Iris pigment epithelial cell (primary cell): ENCODE measurements at regions not wholly inside any gene's neighbourhood (a gene's known extent, or its start where the extent isn't known, plus 50 kb on each side); places are given as distances from the start of the nearest gene placed in this dataset.

ENCODE experiments used
- DNase-seq: peaks from one replicate; pipeline ENCODE4 v3.0.0-alpha.2; 2011; ENCODE audit warnings: low read depth

DNA sequence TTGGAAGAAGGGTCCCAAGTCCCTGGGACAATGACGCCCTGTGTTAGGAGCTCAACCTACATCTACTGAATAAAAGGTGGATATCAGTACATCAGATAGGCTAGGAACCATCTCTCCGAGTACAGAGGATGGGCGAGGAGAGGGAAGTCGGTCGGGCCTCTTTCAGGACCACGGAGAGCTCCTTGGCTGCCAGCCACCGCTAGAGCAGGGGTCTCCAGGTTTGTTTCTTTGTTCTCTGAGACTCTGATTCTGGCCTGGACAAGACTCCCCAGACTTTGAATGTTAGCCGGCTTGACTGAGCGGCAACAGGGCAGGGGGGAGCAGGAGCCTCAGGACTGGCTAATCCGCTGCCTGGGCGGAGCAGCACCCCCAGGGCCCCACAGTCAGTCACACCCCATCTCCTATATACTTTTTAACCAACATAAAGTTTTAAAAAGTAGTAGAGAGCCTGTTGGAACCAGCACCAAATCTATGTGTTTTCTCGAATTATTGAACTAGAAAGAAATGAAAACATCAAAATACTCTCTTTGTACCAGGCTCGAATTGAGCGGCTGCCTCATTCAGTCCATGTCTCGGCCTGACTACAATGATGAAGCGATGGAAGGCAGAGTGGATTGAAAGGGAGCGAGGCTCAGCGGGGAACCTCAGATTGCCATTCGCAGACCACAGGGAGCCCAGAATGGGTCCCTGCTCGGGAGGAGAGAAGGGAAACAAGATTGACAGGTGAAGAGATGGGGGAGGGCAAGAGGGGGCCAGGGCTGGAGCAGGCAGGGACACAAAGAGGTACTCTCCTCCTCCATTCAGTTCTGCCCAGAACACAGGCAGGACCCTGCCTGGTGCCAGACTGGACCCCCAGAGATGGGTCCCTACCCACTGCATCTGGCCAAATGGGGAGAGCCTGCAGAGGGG lies 131.6 kb downstream of the TPRA1 start:
- DNase-seq = no peak

DNA sequence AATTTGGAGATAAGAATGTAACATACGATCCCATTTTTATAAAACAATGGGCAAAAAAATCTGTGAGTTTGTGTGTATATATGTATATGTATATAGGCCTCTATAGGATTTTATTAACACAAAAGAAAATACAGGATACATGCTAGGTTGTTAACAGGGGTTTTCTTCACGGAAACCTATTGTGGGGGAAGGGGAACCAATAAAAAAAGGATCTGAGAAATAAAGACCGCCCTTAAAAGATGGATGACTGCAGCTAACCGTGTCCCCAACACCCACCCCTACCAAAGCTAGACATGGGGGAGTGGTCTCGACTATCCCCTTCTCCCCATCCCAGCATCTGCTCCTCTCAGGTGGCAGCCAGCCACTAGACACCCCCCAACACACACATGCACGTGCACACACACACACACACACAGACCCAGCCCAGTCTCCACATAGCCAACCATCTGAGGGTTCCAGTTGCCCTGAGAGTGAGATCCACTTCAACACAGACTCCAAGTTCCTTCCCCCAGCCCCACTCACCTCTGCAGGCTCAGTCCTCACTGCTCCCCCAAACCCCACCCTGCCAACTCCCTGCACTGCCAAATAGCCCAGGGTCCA lies 132.9 kb downstream of the TPRA1 start:
- no peak for DNase-seq

DNA sequence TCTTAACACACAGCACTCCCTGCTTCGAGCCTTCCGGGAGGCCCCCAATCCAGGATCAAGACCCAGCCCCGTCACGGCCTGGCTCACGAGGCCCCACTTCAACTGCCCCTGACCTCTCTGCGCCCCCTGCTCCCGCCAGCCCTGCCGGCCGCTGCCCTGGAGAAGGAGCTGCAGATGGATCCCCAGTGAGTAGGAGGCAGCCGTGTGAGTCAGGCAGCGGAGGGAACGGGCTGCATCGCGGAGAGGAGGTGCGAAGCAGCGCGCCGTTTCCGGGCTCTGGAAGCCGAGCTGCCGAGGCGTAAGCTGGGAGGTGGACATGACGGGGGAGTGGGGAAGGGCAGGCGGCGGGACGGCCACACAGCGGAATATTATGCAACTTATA lies 133.4 kb downstream of the TPRA1 start:
- peak; percentile 77 for DNase-seq

DNA sequence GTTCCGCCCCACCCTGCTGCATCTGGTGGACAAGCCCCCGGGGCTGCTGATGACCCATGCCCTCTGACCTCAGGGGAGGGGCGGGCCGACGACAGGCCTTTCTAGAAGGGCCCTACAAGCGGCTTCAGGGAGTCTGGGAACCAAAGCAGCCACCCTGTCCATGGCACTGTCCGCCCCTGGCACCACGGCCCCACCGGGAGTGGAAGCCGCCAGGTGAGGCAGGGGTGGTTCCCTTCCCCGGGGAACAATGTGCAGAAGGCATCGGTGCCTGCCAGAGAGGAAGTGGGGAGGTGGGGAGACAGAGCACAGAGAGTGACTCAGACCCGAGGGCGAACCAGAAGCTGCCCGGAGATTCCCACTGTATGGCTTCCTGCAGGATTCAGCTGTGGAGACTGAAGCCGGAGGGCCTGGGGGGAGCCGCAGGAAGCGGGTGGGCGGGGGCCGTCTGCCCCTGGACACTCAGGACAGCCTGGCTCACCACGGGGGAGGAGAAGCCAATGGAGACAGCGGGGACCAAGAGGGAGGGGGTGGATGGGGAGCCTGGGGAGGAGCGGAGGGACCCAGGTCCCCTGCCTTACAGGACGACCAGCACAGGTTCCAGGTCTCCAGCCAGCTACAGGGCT lies 134.0 kb downstream of the TPRA1 start:
- DNase-seq = peak; percentile 58

DNA sequence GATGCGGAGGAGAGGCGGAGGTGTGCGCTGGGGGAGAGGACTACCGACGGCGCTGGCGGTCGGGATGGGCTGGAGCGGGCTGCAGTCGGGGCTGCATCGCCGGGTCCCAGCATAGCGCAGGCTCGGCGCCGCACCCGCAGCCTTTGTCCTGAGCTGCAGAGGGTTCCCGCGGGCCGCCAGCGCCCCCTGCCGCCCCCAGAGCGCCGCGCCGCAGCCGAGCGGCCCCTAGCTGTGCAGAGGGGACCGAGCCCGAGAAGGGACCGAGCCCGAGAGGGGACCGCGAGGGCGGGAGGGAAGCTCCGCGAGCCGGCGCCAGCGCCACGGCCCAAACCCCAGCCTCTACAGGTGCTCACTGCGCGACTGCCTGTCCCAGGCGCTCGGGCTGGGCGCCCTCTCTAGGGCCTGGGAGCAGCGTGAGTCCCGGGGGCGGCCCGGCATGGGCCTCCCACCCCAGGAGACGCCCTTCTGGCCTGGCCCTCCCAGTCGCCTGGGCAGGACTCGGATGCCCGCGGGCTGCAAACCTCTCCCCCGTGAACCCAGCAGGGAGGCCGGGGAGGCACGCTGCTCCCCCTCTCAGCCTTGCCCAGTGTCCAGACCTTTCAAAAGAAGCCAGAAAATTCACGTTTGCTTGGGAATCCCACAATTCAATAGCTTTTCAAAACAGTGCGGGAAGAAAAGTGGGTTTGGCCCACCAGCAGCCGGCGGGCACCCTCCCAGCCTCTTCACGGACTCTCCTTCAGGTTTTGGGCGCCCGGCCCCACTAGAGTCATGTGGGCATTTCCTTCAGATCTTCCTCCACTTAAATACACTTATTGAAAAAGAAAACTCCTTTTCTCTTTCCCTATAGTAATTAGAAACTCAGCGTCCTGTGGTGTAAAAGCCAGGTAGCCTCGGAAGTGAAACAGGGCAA lies 134.7 kb downstream of the TPRA1 start:
- peak; percentile 42 for DNase-seq

DNA sequence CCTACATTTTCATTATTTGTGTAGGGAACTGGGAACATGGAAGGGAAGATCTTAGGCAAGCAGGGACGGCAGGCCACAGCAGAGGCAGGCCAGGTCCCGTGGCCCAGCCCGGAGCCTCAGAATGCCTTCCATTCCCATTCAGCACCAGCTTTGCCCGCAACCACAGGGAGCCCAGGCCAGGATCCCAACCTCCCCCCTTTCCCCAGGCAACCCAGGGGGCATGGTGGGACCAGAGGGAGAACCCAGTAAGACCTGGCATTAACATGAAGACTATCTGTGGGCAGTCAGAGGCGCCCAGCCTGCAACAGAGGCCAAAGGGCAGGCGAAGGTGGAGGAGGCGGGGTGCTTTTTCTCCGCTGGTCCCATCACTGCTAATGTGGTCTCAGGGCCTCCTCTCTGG lies 135.6 kb downstream of the TPRA1 start:
- DNase-seq = no peak

DNA sequence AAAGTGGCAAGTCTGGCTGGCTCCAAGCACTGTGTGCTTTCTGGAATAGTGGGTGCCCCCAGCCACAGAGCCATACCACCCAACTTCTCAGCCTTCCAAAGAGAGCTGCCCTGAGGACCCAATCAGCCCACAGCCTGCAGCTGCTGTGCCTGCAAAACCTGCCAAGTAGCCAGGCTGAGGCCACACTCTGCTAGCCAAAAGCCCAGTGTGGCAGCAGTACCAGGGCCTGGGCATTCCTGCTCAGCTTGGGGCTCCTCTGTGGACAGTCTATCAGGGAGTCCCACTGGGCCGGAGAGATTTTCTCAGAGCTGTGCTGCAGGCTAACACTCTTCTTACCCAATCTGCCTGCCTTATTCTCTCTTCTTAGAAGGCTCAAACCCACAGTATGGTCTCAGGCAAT lies 136.5 kb downstream of the TPRA1 start:
- no peak for DNase-seq

DNA sequence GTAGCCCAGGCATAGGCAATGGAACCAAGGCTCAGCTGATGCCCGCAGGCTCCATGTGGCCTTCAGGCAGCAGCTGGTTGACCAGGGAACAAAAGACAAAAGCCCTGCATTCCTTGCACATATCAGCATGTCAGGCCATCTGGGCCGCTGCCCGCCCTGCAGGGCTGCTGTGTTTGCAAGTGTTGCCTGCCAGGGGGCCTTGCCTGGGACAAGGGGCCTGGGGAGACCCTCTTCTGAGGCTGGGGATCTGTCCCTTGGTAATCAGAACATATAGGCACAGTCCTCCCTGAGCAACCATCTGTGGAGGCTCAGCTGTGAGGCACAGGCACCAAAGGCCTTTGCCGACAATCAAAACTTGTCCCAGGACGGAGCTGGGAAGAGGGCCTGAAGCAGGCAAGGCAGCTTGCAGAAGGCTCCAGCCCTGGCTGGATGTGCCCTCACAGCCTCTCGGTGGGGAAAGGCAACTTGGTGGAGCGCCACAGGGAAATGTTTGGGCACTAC lies 138.2 kb downstream of the TPRA1 start:
- DNase-seq = no peak

DNA sequence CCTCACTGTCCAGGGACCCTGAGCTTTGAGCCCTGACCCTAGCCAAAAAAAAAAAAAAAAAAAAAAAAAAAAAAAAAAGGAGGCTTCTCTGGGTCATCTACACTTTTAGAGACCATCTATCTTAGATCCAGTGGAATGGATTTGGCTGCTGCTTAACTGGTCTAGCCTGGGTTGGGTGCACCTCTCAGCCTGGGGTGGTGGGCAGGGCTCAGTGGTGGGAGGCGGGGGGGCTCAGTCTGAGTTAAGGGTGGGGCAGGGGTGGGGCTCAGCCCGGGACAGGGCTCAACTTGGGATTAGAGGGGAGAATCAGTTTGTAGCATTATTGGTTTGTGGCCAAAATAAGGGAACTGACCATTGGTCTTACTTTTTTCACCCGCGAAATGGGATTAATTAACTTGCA lies 139.2 kb downstream of the TPRA1 start:
- no peak for DNase-seq

DNA sequence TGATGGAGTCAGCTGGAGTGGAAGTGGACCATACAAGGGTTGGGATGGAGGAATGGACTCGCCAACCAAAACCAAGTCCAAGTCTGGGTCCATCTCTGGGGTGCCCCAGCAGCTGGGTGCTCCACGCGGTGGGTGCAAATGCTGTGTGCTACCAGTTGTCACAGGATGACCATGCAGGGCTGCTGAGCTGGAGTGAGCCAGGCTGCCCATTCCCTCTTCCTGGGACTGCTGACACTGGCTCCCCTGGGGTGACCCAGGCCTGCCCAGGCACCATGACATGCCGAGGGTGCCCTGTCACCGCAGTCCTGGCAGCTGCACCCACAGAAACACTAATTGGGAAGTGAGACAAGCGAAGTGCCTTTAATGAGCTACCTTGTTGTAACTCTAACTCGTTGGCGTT lies 140.2 kb downstream of the TPRA1 start:
- no peak for DNase-seq

DNA sequence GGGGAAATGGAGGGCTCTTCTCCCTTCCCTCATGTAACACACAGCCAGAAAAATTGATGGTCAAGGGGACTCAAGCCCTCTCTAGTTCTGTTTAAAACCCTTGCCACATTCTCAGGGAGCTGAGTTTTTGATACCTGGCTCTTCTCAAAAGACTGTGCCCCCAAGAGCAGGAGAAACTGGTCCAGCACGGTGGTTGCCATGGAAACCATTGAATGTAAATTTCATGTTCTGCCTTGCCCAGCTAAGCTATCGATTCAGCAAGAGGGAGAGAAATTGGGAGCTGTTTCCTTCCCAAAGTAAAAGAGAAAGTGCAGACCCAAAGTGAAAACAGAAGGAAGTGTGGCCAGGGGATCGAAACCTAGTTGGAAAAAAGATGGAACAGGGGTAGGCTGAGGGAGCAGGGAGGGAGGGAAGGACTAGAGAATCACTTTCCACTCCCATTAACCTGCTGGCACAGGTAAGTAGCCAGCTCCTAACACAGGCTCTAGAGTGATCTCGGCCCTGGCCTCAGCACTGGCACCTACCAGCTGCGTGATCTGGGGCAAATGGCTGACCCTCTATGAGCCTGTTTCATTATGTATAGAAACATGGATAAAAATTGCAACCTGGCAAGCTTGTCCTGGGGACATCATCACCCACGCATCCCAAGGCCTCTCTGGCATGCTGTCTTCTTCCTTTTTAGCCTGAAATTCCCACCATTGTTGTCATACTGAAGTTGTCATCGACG lies 140.9 kb downstream of the TPRA1 start:
- no peak for DNase-seq

DNA sequence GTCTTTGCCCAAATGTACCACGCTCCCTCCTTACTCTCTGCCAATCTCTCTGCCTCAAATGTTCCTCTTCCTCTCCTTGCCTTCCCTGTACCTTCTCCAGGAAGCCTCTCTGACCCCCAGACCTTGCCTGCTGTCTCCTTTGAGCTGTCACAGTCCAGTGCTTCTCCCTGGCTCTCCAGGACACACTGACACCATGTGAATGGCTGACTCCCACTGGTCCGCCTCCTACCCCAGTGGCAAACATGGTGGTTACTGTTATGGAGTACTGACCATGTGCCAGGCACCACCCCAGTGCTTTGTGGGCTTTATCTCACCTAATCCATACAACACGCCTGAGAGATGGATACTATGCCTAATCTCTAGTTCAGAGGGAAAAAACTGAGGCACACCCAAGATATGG lies 141.9 kb downstream of the TPRA1 start:
- DNase-seq = no peak

DNA sequence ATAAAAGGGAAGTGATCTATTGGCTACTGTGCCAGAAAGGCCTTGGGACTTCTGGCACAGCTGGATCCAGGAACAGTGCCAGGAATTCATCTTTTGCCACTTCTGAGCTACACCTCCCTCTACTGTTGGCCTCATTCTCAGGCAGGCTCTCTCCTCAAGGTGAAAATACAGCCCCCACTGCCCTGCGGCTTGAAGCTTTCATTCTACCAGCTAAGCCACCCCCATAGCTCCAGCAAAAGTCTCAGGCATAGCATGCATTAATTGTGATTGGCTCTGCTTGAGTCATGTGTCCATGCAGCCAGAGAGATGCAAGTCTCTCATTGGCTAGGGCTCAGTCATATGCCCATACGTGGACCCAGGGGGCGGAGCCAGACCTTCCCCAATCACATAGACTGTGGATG lies 142.4 kb downstream of the TPRA1 start:
- DNase-seq = peak; percentile 5

DNA sequence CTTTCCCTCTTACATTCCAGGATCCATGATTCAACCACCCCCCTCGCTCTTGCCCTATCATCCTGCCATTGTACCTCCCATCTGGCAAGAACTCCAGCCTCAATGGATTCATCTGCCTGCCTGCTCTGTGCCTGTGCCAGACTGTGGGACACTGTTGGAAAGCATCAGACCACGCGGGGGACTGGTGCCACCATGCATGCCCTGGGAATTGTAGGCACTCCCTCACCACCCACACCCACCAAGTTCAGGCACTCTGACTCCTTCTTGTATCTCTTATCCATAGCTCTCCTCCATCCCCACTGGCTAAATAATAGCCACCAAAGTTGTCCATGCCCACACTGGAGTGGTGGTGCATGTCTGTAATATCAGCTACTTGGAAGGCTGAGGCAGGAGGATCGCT lies 143.8 kb downstream of the TPRA1 start:
- no peak for DNase-seq

DNA sequence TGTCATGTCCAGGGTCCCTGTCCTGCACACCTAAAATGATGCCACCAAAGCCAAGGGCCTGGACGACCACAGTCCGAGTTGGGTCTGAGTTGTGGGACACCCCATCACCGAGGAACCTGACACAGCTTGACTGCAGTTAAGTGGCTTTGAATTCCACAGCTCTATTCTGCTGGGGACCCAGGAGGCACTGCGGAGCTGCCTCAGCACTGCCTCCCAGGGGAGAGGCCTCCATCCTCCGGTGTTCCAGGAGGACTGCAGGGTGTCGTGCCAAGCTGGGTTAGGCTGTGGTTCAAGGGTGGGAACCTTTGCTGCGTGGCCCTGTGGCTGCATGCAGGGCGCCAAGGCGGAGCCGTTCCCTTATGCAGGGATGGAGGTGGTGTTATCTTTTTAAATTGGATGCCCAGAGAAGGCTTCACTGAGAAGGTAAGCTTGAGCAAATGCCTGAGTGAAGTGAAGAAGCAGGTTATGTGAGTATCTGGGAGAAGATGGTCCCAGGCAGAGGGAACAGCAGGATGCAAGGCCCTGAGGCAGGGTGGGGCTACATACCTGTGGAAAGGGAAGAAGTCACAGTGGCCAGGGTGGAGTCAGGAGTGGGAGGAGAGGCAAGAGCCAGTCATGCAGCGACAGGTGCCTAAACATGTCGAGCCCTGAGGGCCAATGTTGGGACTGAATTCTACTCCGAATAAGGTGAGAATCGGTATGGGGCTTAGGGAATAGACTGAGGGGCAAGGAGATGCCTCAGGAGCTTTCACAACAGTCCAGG lies 144.8 kb downstream of the TPRA1 start:
- DNase-seq = no peak

DNA sequence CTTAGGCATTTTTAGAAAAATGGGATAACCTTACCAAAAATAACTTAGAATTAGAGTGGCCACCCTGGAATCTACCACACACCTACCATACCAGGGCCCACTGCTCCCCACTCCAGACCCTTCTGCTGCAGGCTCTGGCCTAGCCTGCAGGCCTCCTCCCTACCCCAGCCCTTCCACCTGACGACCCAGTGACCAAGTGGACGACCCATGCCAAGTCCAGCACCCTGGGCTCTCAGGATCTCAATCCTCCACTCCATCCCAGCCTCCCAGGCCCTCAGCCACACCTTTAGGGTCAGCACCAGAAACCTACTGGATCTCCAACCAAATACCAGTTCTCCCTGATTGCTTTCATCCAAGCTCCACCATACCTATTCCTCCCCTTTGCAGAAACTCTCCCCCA lies 145.8 kb downstream of the TPRA1 start:
- DNase-seq = no peak

DNA sequence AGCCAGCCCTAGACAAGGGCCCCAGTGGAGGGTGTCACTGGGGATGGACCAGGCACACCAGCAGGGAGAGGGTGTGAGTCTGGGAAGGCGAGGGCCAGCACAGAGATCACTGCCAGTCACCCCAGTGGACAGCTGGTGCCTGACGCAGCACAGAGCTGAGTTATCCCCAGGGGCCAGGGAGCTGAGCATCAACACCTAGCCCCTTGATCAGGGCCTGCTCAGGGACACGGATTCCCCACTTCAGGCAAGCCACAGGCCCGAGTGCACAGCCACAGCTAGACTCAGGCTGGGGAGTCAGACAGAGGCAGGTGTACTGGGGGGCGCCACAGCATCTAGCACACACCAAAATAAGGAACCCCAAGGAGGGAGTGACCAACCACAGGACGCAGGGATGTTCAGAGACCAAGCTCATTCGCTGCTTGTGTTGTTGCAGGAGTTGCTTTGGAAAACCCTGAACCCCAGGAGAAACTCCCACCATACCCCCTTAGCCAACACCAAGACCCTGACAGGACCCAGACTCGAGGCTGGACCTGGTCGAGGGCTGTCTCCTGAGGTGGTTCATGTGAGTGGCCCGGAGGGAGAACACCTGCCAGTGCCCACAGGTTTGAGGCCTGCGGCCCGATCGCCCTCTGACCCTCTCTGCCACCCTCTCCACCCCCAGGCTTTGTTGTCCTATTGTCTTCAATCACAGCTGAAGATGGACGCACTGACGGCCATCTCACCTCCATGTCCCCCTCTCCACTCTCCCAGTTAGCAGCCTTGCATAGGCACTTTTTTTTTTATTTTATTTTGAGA lies 146.8 kb downstream of the TPRA1 start:
- no peak for DNase-seq

DNA sequence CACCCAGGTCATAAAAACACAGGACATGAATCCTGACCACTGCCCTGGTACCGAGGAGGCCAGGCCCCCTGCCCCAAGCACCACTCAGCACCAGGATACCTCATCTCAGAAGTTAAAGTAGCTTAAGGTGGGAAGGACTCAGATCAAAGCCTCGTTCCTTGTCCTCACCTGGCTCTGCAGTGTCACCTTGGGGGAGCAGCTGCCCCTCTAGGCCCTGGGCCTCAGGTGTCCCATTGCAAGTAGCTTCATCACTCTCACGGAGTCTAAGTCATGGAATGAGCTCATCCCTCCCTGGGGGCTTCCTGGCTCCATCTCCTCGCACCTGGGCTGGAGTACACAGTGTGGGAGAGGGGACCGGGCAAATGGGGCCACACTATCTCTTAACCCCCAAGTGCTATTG lies 148.0 kb downstream of the TPRA1 start:
- DNase-seq = no peak

DNA sequence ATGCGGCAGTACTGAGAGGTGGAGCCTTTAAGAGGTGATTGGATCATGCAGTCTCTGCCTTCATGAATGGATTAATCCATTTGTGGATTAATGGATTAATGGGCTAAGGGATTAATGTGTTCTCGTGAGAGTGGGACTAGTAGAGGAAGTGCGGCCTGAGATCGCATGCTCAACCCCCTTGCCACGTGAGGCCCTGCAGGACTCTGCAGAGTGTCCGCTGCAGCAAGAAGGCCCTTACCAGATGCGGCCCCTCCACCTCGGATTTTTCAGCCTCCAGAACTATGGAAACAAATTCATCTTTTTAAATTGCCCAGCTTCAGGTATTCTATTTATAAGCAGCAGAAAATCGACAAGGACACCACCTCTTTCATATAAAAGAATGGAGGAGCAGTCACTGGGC lies 148.8 kb downstream of the TPRA1 start:
- no peak for DNase-seq

DNA sequence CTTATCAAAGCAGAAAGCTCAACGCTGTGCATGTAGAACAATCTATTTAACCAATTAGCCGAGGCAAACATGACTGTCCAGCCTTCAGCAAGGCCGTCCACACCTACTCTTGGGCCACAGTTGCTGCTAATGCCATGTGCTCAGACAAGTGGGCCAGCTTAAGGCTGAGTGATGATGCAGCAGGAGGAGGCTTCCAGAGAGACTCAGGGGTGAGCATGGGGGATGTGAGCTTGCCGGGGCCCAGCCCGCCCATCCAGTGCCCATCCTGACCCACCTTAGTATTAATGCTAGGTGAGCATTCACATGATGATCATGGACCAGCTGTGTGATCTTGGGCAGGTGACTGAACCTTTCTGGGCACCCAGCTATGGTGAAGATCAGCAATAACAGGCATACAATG lies 150.1 kb downstream of the TPRA1 start:
- no peak for DNase-seq
